ENCODE measurements at regions not wholly inside any gene's neighbourhood (a gene's known extent, or its start where the extent isn't known, plus 50 kb on each side); places are given as distances from the start of the nearest gene placed in this dataset.
"Not testable (repeated sequence)": the region's sequence is repeated elsewhere in the genome, so short reads cannot be mapped to it uniquely, and the experiment has no call there.

DNA sequence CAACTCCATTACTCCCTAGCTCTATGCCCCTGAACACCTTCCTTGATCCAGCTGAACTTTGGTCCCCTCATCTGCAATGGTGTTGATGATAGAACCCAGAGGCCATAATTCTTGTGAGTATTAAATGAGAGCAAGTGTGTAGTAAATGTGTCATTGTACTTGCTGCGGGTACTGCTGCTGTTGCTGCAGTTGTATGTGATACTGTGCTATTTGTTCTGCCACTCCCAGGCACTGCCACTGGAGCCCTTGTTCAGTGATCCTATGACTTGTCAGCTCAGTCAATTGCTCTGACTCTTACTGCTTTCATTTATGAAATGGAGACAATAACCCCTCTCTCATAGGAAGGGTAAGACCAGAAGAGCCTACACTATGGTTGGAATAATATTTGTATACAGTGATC is 136.9 kb upstream of the PLGLB2 start:
- H3K4me1 ChIP-seq (ENCODE audit: control insufficient read depth in 1 of 2, insufficient read depth in 2 of 2, low read length in 2 of 2); H2AFZ ChIP-seq (ENCODE audit: low read depth, low read length, poor library complexity, severe bottlenecking); H3K4me2 ChIP-seq (ENCODE audit: low read length); H4K20me1 ChIP-seq (ENCODE audit: insufficient read depth); H3K27ac ChIP-seq (ENCODE audit: low read depth, low read length); H3K36me3 ChIP-seq (ENCODE audit: control insufficient read depth in 1 of 2, insufficient read depth in 2 of 2, low read length in 2 of 2); DNase-seq (ENCODE audit: low read depth, low spot score); H3K79me2 ChIP-seq (ENCODE audit: insufficient read depth, low read length); ATAC-seq; intact Hi-C loops (cut with micrococcal nuclease); H3K4me3 ChIP-seq (replicated peaks in 1 of 2; ENCODE audit: low read depth in 1 of 2, low read length in 2 of 2); RAD21 ChIA-PET (ENCODE audit: low non-redundant PET in 1 of 2, low total read pairs in 2 of 2, uncharacterized antibody in 2 of 2, unreplicated experiment in 2 of 2); BruUV-seq (replicated peaks); CTCF ChIA-PET; H3K27me3 ChIP-seq (ENCODE audit: insufficient read depth, low read length); H3K9me3 ChIP-seq (ENCODE audit: control insufficient read depth in 1 of 2, insufficient read depth in 1 of 2, low read depth in 1 of 2, low read length in 2 of 2); H3K9ac ChIP-seq (ENCODE audit: low read length); H3K9me2 ChIP-seq (ENCODE audit: insufficient read depth); POLR2A ChIA-PET: not testable (repeated sequence)

DNA sequence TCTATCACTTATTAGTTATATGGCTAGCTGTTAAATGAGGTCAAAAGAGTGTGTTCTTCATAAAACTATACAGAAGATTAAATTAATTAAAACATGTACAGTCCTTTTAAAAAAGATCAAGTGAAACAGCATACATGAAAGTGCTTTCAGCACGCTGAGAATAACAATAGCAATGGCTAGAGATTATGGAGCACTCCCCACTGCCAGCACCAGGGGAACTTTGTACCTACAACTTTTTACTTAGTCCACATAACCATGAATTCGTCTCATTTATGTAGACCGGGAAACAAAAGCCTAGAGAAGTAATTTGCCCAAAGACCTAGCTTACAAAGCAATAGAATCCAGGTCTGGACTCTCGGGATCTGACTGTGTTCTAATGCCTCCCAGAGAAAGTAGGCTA is 136.5 kb upstream of the PLGLB2 start:
- CTCF ChIA-PET; DNase-seq (ENCODE audit: low read depth, low spot score); H3K9ac ChIP-seq (ENCODE audit: low read length); H3K79me2 ChIP-seq (ENCODE audit: insufficient read depth, low read length); H3K4me2 ChIP-seq (ENCODE audit: low read length); H3K27me3 ChIP-seq (ENCODE audit: insufficient read depth, low read length); H4K20me1 ChIP-seq (ENCODE audit: insufficient read depth); RAD21 ChIA-PET (ENCODE audit: low non-redundant PET in 1 of 2, low total read pairs in 2 of 2, uncharacterized antibody in 2 of 2, unreplicated experiment in 2 of 2); H3K4me1 ChIP-seq (ENCODE audit: control insufficient read depth in 1 of 2, insufficient read depth in 2 of 2, low read length in 2 of 2); H3K9me3 ChIP-seq (ENCODE audit: control insufficient read depth in 1 of 2, insufficient read depth in 1 of 2, low read depth in 1 of 2, low read length in 2 of 2); H3K36me3 ChIP-seq (ENCODE audit: control insufficient read depth in 1 of 2, insufficient read depth in 2 of 2, low read length in 2 of 2); H3K9me2 ChIP-seq (ENCODE audit: insufficient read depth); H3K4me3 ChIP-seq (replicated peaks in 1 of 2; ENCODE audit: low read depth in 1 of 2, low read length in 2 of 2); H3K27ac ChIP-seq (ENCODE audit: low read depth, low read length); H2AFZ ChIP-seq (ENCODE audit: low read depth, low read length, poor library complexity, severe bottlenecking); ATAC-seq; POLR2A ChIA-PET; intact Hi-C loops (cut with micrococcal nuclease); BruUV-seq (replicated peaks): not testable (repeated sequence)

GRCh38 chr2:87611956-87612355 is 135.9 kb upstream of the PLGLB2 start:
- H3K4me3 ChIP-seq (replicated peaks in 1 of 2; ENCODE audit: low read depth in 1 of 2, low read length in 2 of 2); ATAC-seq; H4K20me1 ChIP-seq (ENCODE audit: insufficient read depth); H3K36me3 ChIP-seq (ENCODE audit: control insufficient read depth in 1 of 2, insufficient read depth in 2 of 2, low read length in 2 of 2); intact Hi-C loops (cut with micrococcal nuclease); H3K9ac ChIP-seq (ENCODE audit: low read length); BruUV-seq (replicated peaks); CTCF ChIA-PET; H3K79me2 ChIP-seq (ENCODE audit: insufficient read depth, low read length); H3K27ac ChIP-seq (ENCODE audit: low read depth, low read length); H3K9me3 ChIP-seq (ENCODE audit: control insufficient read depth in 1 of 2, insufficient read depth in 1 of 2, low read depth in 1 of 2, low read length in 2 of 2); DNase-seq (ENCODE audit: low read depth, low spot score); H3K27me3 ChIP-seq (ENCODE audit: insufficient read depth, low read length); POLR2A ChIA-PET; H2AFZ ChIP-seq (ENCODE audit: low read depth, low read length, poor library complexity, severe bottlenecking); RAD21 ChIA-PET (ENCODE audit: low non-redundant PET in 1 of 2, low total read pairs in 2 of 2, uncharacterized antibody in 2 of 2, unreplicated experiment in 2 of 2); H3K4me2 ChIP-seq (ENCODE audit: low read length); H3K9me2 ChIP-seq (ENCODE audit: insufficient read depth); H3K4me1 ChIP-seq (ENCODE audit: control insufficient read depth in 1 of 2, insufficient read depth in 2 of 2, low read length in 2 of 2): not testable (repeated sequence)

GRCh38 chr2:87614829-87615434 is 133.0 kb upstream of the PLGLB2 start:
- DNase-seq (ENCODE audit: low read depth, low spot score); H2AFZ ChIP-seq (ENCODE audit: low read depth, low read length, poor library complexity, severe bottlenecking); H3K27me3 ChIP-seq (ENCODE audit: insufficient read depth, low read length); H3K9me3 ChIP-seq (ENCODE audit: control insufficient read depth in 1 of 2, insufficient read depth in 1 of 2, low read depth in 1 of 2, low read length in 2 of 2); intact Hi-C loops (cut with micrococcal nuclease); CTCF ChIA-PET; H3K27ac ChIP-seq (ENCODE audit: low read depth, low read length); H3K9me2 ChIP-seq (ENCODE audit: insufficient read depth); H3K9ac ChIP-seq (ENCODE audit: low read length); H3K36me3 ChIP-seq (ENCODE audit: control insufficient read depth in 1 of 2, insufficient read depth in 2 of 2, low read length in 2 of 2); H3K79me2 ChIP-seq (ENCODE audit: insufficient read depth, low read length); H3K4me2 ChIP-seq (ENCODE audit: low read length); BruUV-seq (replicated peaks); RAD21 ChIA-PET (ENCODE audit: low non-redundant PET in 1 of 2, low total read pairs in 2 of 2, uncharacterized antibody in 2 of 2, unreplicated experiment in 2 of 2); ATAC-seq; POLR2A ChIA-PET; H4K20me1 ChIP-seq (ENCODE audit: insufficient read depth); H3K4me3 ChIP-seq (replicated peaks in 1 of 2; ENCODE audit: low read depth in 1 of 2, low read length in 2 of 2); H3K4me1 ChIP-seq (ENCODE audit: control insufficient read depth in 1 of 2, insufficient read depth in 2 of 2, low read length in 2 of 2): not testable (repeated sequence)

DNA sequence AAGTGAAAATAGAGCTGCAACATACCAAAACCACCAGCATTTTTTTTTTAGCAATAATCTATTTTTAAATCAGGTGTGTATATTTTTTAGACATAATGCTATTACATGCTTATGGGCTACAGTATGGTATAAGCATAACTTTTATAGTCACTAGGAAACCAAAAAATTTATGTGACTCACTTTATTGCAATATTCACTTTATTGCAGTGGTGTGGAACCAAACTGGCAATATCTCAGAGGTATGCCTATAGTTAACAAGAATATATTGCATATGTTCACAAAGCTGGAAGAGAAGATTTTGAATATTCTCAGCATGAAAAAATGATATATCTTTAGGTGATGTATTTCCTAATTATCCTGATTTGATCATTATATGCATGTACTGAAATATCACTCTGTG is 128.8 kb upstream of the PLGLB2 start:
- H3K36me3 ChIP-seq (ENCODE audit: control insufficient read depth in 1 of 2, insufficient read depth in 2 of 2, low read length in 2 of 2); DNase-seq (ENCODE audit: low read depth, low spot score); BruUV-seq (replicated peaks); ATAC-seq; H3K4me2 ChIP-seq (ENCODE audit: low read length); intact Hi-C loops (cut with micrococcal nuclease); H3K4me1 ChIP-seq (ENCODE audit: control insufficient read depth in 1 of 2, insufficient read depth in 2 of 2, low read length in 2 of 2); H3K9ac ChIP-seq (ENCODE audit: low read length); CTCF ChIA-PET; RAD21 ChIA-PET (ENCODE audit: low non-redundant PET in 1 of 2, low total read pairs in 2 of 2, uncharacterized antibody in 2 of 2, unreplicated experiment in 2 of 2); H3K27ac ChIP-seq (ENCODE audit: low read depth, low read length); H4K20me1 ChIP-seq (ENCODE audit: insufficient read depth); H3K9me2 ChIP-seq (ENCODE audit: insufficient read depth); H3K27me3 ChIP-seq (ENCODE audit: insufficient read depth, low read length); H3K79me2 ChIP-seq (ENCODE audit: insufficient read depth, low read length); H3K4me3 ChIP-seq (replicated peaks in 1 of 2; ENCODE audit: low read depth in 1 of 2, low read length in 2 of 2); H3K9me3 ChIP-seq (ENCODE audit: control insufficient read depth in 1 of 2, insufficient read depth in 1 of 2, low read depth in 1 of 2, low read length in 2 of 2); POLR2A ChIA-PET; H2AFZ ChIP-seq (ENCODE audit: low read depth, low read length, poor library complexity, severe bottlenecking): not testable (repeated sequence)
